GM12872 (cell line): ENCODE measurements at regions not wholly inside any gene's neighbourhood (a gene's known extent, or its start where the extent isn't known, plus 50 kb on each side); places are given as distances from the start of the nearest gene placed in this dataset.

Experiments
- TF ChIP-seq, protein P1 (sequence below): IDR thresholded peaks from 3 replicates; pipeline ENCODE4 v1.5.1; 2011; ENCODE audit warnings: low read depth, mild to moderate bottlenecking, low read length, moderate library complexity; ENCODE audit not compliant: insufficient read depth

- TF ChIP-seq, protein P1, sequence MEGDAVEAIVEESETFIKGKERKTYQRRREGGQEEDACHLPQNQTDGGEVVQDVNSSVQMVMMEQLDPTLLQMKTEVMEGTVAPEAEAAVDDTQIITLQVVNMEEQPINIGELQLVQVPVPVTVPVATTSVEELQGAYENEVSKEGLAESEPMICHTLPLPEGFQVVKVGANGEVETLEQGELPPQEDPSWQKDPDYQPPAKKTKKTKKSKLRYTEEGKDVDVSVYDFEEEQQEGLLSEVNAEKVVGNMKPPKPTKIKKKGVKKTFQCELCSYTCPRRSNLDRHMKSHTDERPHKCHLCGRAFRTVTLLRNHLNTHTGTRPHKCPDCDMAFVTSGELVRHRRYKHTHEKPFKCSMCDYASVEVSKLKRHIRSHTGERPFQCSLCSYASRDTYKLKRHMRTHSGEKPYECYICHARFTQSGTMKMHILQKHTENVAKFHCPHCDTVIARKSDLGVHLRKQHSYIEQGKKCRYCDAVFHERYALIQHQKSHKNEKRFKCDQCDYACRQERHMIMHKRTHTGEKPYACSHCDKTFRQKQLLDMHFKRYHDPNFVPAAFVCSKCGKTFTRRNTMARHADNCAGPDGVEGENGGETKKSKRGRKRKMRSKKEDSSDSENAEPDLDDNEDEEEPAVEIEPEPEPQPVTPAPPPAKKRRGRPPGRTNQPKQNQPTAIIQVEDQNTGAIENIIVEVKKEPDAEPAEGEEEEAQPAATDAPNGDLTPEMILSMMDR = no peak
Observed at GRCh38 chr7:69517985-69518704, 80.1 kb upstream of the AUTS2 start.

DNA sequence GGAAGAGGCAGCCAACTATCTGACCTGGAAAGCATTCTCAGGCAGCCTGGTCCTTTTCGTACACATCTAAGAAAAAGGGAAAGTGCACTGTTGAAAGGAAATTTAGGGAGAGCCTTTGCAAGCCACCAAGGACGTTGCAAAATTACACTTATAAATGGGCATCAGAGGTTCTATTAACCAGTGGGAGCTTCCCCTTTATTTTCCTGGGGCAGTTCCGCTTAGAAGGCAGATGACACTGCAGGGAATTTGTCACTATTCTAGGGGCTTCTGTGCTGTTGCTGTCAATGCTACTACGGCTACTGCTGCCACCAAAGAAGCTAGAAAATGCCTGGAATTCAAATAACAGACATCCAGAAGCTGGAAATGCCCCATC lies 79.6 kb upstream of the AUTS2 start:
- TF ChIP-seq, protein P1 = no peak

- TF ChIP-seq, protein P1 = no peak
Observed at GRCh38 chr7:69526570-69526969, 71.7 kb upstream of the AUTS2 start.

DNA sequence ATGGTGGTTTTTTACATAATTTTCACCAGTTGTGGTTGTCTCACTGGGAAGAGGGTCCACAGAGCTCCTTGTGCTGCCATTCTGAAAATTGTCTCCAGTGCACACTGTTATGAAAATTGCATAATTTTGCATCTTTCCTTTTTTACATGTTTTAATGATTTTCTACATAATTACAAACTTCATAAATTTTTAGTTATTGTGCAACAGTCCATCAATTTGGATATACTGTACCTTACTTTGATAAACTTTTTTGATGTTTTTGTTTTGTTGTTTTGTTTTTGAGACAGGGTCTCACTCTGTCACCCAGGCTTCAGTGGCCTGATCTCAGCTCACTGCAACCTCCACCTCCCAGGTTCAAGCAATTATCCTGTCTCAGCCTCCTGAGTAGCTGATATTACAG lies 70.6 kb upstream of the AUTS2 start:
- TF ChIP-seq, protein P1 = no peak

DNA sequence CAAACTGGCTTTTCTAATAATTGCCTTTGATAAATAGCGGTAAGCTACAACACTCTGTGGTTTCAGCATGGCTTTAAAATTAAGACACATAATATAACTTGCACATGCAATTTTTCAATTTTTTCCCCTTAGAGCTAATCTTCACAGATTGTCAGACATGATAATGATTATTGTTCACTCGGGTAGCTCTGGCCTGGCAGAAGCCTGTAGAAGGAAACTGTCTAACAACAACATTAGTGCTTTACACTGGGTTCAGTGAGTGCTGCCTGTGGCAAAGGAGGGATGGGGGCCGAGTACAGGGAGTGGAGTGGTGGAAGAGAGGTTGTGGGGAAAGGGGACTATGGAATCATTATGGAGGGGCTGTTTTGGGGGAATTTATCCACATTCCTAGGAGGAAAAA lies 67.2 kb upstream of the AUTS2 start:
- TF ChIP-seq, protein P1 = no peak

DNA sequence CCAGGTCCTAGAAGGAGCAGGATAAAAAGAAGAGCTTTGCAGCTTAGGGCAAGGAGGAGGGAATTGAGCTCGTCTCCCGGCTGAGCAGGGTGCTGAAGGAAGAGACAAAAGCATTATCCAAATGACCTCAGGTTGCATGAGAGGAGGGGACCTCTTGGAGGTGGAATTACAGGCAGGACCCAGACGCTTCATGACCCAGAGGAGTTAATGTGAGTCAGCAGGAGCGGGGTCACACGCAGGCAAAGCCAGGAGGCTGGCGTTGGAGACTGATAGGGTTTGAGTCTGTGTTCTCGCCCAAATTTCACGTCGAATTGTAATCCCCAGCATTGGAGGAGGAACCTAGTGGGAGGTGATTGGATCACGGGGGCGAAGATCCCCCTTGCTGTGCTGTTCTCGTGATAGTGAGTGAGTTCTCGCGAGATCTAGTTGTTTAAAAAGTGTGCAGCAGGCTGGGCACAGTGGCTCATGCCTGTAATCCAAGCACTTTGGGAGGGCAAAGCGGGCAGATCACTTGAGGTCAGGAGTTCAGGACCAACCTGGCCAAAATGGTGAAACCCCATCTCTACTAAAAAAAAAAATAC lies 63.7 kb upstream of the AUTS2 start:
- TF ChIP-seq, protein P1 = no peak

- TF ChIP-seq, protein P1 = no peak
Observed at GRCh38 chr7:69537691-69538090, 60.6 kb upstream of the AUTS2 start.
